22Rv1 (cell line): ENCODE measurements at regions not wholly inside any gene's neighbourhood (a gene's known extent, or its start where the extent isn't known, plus 50 kb on each side); places are given as distances from the start of the nearest gene placed in this dataset.

Experiments
- ZFX ChIP-seq: fragments of 450-650 bp; IDR thresholded peaks from 2 replicates; pipeline ENCODE4 v1.6.1; 2017; ENCODE audit warnings: antibody characterized with exemption, borderline replicate concordance
- TF ChIP-seq, protein P1 (sequence below): fragments of 450-650 bp; IDR thresholded peaks from 2 replicates; pipeline ENCODE4 v1.5.1; 2017; ENCODE audit warnings: mild to moderate bottlenecking

- TF ChIP-seq, protein P1, sequence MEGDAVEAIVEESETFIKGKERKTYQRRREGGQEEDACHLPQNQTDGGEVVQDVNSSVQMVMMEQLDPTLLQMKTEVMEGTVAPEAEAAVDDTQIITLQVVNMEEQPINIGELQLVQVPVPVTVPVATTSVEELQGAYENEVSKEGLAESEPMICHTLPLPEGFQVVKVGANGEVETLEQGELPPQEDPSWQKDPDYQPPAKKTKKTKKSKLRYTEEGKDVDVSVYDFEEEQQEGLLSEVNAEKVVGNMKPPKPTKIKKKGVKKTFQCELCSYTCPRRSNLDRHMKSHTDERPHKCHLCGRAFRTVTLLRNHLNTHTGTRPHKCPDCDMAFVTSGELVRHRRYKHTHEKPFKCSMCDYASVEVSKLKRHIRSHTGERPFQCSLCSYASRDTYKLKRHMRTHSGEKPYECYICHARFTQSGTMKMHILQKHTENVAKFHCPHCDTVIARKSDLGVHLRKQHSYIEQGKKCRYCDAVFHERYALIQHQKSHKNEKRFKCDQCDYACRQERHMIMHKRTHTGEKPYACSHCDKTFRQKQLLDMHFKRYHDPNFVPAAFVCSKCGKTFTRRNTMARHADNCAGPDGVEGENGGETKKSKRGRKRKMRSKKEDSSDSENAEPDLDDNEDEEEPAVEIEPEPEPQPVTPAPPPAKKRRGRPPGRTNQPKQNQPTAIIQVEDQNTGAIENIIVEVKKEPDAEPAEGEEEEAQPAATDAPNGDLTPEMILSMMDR = peak; percentile 83
- TF ChIP-seq ZFX = no peak
Measured at GRCh38 chr4:71184195-71184781, 154.5 kb upstream of the SLC4A4 start.
